ENCODE measurements at regions not wholly inside any gene's neighbourhood (a gene's known extent, or its start where the extent isn't known, plus 50 kb on each side); places are given as distances from the start of the nearest gene placed in this dataset.

DNA sequence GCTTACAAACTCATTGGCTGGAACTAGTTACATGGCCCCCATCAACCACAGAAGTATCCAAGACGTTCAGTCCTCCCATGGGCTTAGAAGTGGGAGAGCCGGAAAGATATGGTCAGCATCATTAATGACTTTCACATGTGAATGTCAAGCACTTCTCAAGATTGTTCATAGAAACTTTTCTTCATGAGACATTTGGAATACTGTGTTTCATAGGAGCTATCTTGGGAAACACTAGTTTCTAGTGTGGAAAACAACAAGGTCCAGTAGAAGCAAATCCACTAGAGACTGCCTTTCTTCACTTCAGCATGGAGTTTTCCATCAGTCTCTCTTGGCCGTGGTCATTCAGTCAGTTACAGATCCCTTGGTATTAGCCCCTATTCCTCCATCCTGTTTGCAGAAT is 160.9 kb downstream of the C11orf91 start:
- H3K4me1 ChIP-seq (ENCODE audit: control extremely low read depth in 1 of 4, control insufficient read depth in 4 of 4, insufficient read depth in 4 of 4, low read length in 3 of 4), result no peaks in the 10 kb centered on the region

DNA sequence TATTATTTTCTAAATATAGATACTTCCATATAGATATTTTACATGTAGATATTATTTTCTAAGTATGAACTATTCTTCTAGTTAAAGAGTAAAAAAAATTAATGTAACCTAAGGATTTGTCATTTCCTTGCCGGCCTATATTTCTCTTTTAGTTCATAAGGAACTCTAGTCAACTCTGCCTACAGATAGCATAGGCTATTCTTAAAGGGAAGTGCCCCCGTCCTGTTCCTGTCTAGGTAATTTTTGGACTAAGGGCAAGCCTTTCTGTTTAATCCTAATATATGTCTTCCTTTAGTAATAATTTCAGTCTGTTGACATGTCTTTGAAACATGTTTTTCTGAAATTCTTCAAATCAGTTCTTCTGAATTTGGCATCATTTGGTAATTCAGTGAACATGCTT is 161.9 kb downstream of the C11orf91 start:
- H3K27ac ChIP-seq (ENCODE audit: insufficient read depth in 1 of 2, low read depth in 1 of 2, low read length in 2 of 2, poor library complexity in 1 of 2, severe bottlenecking in 2 of 2), result no peak overlapping the region
- no peaks in the 10 kb centered on the region for H3K4me1 ChIP-seq (ENCODE audit: control extremely low read depth in 1 of 4, control insufficient read depth in 4 of 4, insufficient read depth in 4 of 4, low read length in 3 of 4)
- peaks cover 0 to 11% (median 1%) of the 10 kb centered on the region in 5 experiments for H3K27me3 ChIP-seq (replicated peaks in 2 of 5; ENCODE audit: control insufficient read depth in 4 of 5, insufficient read depth in 5 of 5, low read length in 4 of 5)
- CTCF ChIA-PET, result no interaction called here
- H3K9me3 ChIP-seq (ENCODE audit: control extremely low read depth in 1 of 5, control insufficient read depth in 4 of 5, insufficient read depth in 2 of 5, low read depth in 1 of 5, low read length in 4 of 5), result peaks cover 0 to 4% (median 0%) of the 10 kb centered on the region in 5 experiments
- H3K36me3 ChIP-seq (ENCODE audit: control insufficient read depth in 4 of 4, insufficient read depth in 4 of 4, low read length in 3 of 4), result no peaks in the 10 kb centered on the region
- POLR2A ChIA-PET, result no interaction called here
- WGBS (ENCODE audit: insufficient coverage), result no CpG with 5 or more reads among the region's 2 CpGs
- no peak for DNase-seq
- no peak overlapping the region for H3K4me3 ChIP-seq (ENCODE audit: control insufficient read depth in 1 of 7, extremely low read depth in 1 of 7, insufficient read depth in 4 of 7, low read depth in 2 of 7, low read length in 6 of 7)

More for the DNA sequence above, 160.9 kb downstream of the C11orf91 start:
- H3K4me3 ChIP-seq (ENCODE audit: control insufficient read depth in 1 of 7, extremely low read depth in 1 of 7, insufficient read depth in 4 of 7, low read depth in 2 of 7, low read length in 6 of 7), result no peak overlapping the region
- ChIA-PET CTCF (no interaction called here), POLR2A (no interaction called here)
- no peaks in the 10 kb centered on the region for H3K36me3 ChIP-seq (ENCODE audit: control insufficient read depth in 4 of 4, insufficient read depth in 4 of 4, low read length in 3 of 4)
- H3K27ac ChIP-seq (ENCODE audit: insufficient read depth in 1 of 2, low read depth in 1 of 2, low read length in 2 of 2, poor library complexity in 1 of 2, severe bottlenecking in 2 of 2), result no peak overlapping the region
- H3K9me3 ChIP-seq (ENCODE audit: control extremely low read depth in 1 of 5, control insufficient read depth in 4 of 5, insufficient read depth in 2 of 5, low read depth in 1 of 5, low read length in 4 of 5), result peaks cover 0 to 4% (median 0%) of the 10 kb centered on the region in 5 experiments
- no peak for DNase-seq
- peaks cover 0 to 11% (median 1%) of the 10 kb centered on the region in 5 experiments for H3K27me3 ChIP-seq (replicated peaks in 2 of 5; ENCODE audit: control insufficient read depth in 4 of 5, insufficient read depth in 5 of 5, low read length in 4 of 5)
- WGBS (ENCODE audit: insufficient coverage), result 92% methylated on average over 2 of the region's 3 CpGs

GRCh38 chr11:33536178-33536577 is 164.4 kb downstream of the C11orf91 start:
- H3K27me3 ChIP-seq (replicated peaks in 2 of 5; ENCODE audit: control insufficient read depth in 4 of 5, insufficient read depth in 5 of 5, low read length in 4 of 5), result peaks cover 0 to 5% (median 0%) of the 10 kb centered on the region in 5 experiments
- POLR2A ChIA-PET, result no interaction called here
- H3K36me3 ChIP-seq (ENCODE audit: control insufficient read depth in 4 of 4, insufficient read depth in 4 of 4, low read length in 3 of 4), result no peaks in the 10 kb centered on the region
- CTCF ChIA-PET, result interaction anchor here (0.9 kb wide), 1 partner anchor 15 kb away, joined by 3 read pairs; no protein-coding TSS in a partner anchor
- H3K9me3 ChIP-seq (ENCODE audit: control extremely low read depth in 1 of 5, control insufficient read depth in 4 of 5, insufficient read depth in 2 of 5, low read depth in 1 of 5, low read length in 4 of 5), result peaks cover 0 to 4% (median 0%) of the 10 kb centered on the region in 5 experiments
- H3K4me3 ChIP-seq (ENCODE audit: control insufficient read depth in 1 of 7, extremely low read depth in 1 of 7, insufficient read depth in 4 of 7, low read depth in 2 of 7, low read length in 6 of 7), result no peak overlapping the region
- 84% methylated on average over 4 of the region's 4 CpGs for WGBS (ENCODE audit: insufficient coverage)
- no peak for DNase-seq
- no peaks in the 10 kb centered on the region for H3K4me1 ChIP-seq (ENCODE audit: control extremely low read depth in 1 of 4, control insufficient read depth in 4 of 4, insufficient read depth in 4 of 4, low read length in 3 of 4)
- H3K27ac ChIP-seq (ENCODE audit: insufficient read depth in 1 of 2, low read depth in 1 of 2, low read length in 2 of 2, poor library complexity in 1 of 2, severe bottlenecking in 2 of 2), result no peak overlapping the region

DNA sequence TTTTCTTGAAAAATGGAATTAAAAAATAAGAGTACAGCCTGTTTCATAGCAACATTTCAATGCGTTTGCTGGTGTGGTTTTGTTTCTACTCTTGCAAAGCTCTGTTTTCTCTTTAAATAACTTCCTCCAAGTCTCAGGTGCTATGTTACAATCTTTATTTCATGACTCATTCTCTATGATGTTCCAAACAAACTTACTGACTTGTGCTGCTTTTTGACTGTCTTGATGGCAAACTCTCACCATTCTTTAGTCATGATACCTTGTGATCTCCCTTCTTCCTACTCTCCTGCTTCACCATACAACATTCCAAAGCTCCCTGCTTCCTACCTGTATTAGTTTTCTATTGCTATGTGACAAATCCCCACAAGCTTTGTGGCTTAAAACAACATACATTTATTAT is 166.1 kb downstream of the C11orf91 start:
- POLR2A ChIA-PET, result no interaction called here
- CTCF ChIA-PET, result no interaction called here

GRCh38 chr11:33533386-33534052 is 167.1 kb downstream of the C11orf91 start:
- CTCF ChIA-PET, result no interaction called here
- no peak overlapping the region for H3K4me3 ChIP-seq (ENCODE audit: control insufficient read depth in 1 of 7, extremely low read depth in 1 of 7, insufficient read depth in 4 of 7, low read depth in 2 of 7, low read length in 6 of 7)
- no peak for DNase-seq
- 84% methylated on average over 5 of the region's 5 CpGs for WGBS (ENCODE audit: insufficient coverage)
- peaks cover 0 to 2% (median 0%) of the 10 kb centered on the region in 5 experiments for H3K27me3 ChIP-seq (replicated peaks in 2 of 5; ENCODE audit: control insufficient read depth in 4 of 5, insufficient read depth in 5 of 5, low read length in 4 of 5)
- H3K9me3 ChIP-seq (ENCODE audit: control extremely low read depth in 1 of 5, control insufficient read depth in 4 of 5, insufficient read depth in 2 of 5, low read depth in 1 of 5, low read length in 4 of 5), result peaks cover 0 to 4% (median 0%) of the 10 kb centered on the region in 5 experiments
- no peaks in the 10 kb centered on the region for H3K4me1 ChIP-seq (ENCODE audit: control extremely low read depth in 1 of 4, control insufficient read depth in 4 of 4, insufficient read depth in 4 of 4, low read length in 3 of 4)
- no peak overlapping the region for H3K27ac ChIP-seq (ENCODE audit: insufficient read depth in 1 of 2, low read depth in 1 of 2, low read length in 2 of 2, poor library complexity in 1 of 2, severe bottlenecking in 2 of 2)
- POLR2A ChIA-PET, result no interaction called here
- no peaks in the 10 kb centered on the region for H3K36me3 ChIP-seq (ENCODE audit: control insufficient read depth in 4 of 4, insufficient read depth in 4 of 4, low read length in 3 of 4)

More for the DNA sequence above, 166.1 kb downstream of the C11orf91 start:
- no CpG with 5 or more reads among the region's 1 CpG for WGBS (ENCODE audit: insufficient coverage)
- Histone ChIP-seq H3K27ac (ENCODE audit: insufficient read depth in 1 of 2, low read depth in 1 of 2, low read length in 2 of 2, poor library complexity in 1 of 2, severe bottlenecking in 2 of 2) (no peak overlapping the region), H3K4me1 (ENCODE audit: control extremely low read depth in 1 of 4, control insufficient read depth in 4 of 4, insufficient read depth in 4 of 4, low read length in 3 of 4) (no peaks in the 10 kb centered on the region), H3K36me3 (ENCODE audit: control insufficient read depth in 4 of 4, insufficient read depth in 4 of 4, low read length in 3 of 4) (no peaks in the 10 kb centered on the region), H3K27me3 (replicated peaks in 2 of 5; ENCODE audit: control insufficient read depth in 4 of 5, insufficient read depth in 5 of 5, low read length in 4 of 5) (peaks cover 0 to 2% (median 0%) of the 10 kb centered on the region in 5 experiments), H3K4me3 (ENCODE audit: control insufficient read depth in 1 of 7, extremely low read depth in 1 of 7, insufficient read depth in 4 of 7, low read depth in 2 of 7, low read length in 6 of 7) (no peak overlapping the region), H3K9me3 (ENCODE audit: control extremely low read depth in 1 of 5, control insufficient read depth in 4 of 5, insufficient read depth in 2 of 5, low read depth in 1 of 5, low read length in 4 of 5) (peaks cover 0 to 4% (median 0%) of the 10 kb centered on the region in 5 experiments)
- no peak for DNase-seq

DNA sequence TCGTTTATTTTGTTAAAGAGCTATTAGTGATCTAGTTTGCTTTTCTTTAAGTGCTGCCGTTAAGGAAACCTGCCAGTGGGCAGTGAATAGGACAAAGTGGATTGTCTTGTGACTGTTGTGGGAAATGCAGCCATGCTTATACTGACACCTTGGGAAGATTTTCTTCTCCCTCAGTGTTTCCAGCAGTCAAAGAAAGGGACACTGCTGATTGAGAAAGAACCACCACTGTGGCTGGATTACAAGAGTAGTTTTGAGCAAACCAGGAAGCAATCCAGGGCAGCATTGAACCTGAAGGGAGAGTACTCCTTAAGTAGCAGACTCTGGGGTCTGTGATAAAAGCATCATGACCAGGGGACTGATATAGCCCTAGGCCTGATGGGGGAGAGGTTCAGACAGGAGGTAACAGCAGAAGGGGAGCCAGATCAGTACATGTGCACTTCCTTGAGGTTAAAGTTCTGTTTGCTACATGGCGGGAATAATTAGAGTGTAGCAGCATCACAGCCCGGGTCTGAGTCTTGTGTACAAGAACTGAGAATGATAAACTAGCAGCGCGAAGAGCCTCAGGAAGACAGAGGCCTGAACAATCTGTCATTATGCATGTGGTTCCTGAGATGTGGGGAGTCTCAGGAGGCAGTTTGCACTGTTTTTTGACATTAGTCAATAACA is 167.8 kb downstream of the C11orf91 start:
- no peaks in the 10 kb centered on the region for H3K4me1 ChIP-seq (ENCODE audit: control extremely low read depth in 1 of 4, control insufficient read depth in 4 of 4, insufficient read depth in 4 of 4, low read length in 3 of 4)
- H3K27me3 ChIP-seq (replicated peaks in 2 of 5; ENCODE audit: control insufficient read depth in 4 of 5, insufficient read depth in 5 of 5, low read length in 4 of 5), result peaks cover 0 to 2% (median 0%) of the 10 kb centered on the region in 5 experiments
- H3K4me3 ChIP-seq (ENCODE audit: control insufficient read depth in 1 of 7, extremely low read depth in 1 of 7, insufficient read depth in 4 of 7, low read depth in 2 of 7, low read length in 6 of 7), result no peak overlapping the region
- POLR2A ChIA-PET, result no interaction called here
- DNase-seq, result no peak
- no peaks in the 10 kb centered on the region for H3K36me3 ChIP-seq (ENCODE audit: control insufficient read depth in 4 of 4, insufficient read depth in 4 of 4, low read length in 3 of 4)
- no peak overlapping the region for H3K27ac ChIP-seq (ENCODE audit: insufficient read depth in 1 of 2, low read depth in 1 of 2, low read length in 2 of 2, poor library complexity in 1 of 2, severe bottlenecking in 2 of 2)
- CTCF ChIA-PET, result no interaction called here
- WGBS (ENCODE audit: insufficient coverage), result 83% methylated on average over 5 of the region's 6 CpGs
- peaks cover 0 to 4% (median 0%) of the 10 kb centered on the region in 5 experiments for H3K9me3 ChIP-seq (ENCODE audit: control extremely low read depth in 1 of 5, control insufficient read depth in 4 of 5, insufficient read depth in 2 of 5, low read depth in 1 of 5, low read length in 4 of 5)

GRCh38 chr11:33532257-33532656 is 168.4 kb downstream of the C11orf91 start:
- Histone ChIP-seq H3K27ac (ENCODE audit: insufficient read depth in 1 of 2, low read depth in 1 of 2, low read length in 2 of 2, poor library complexity in 1 of 2, severe bottlenecking in 2 of 2) (no peak overlapping the region), H3K4me1 (ENCODE audit: control extremely low read depth in 1 of 4, control insufficient read depth in 4 of 4, insufficient read depth in 4 of 4, low read length in 3 of 4) (no peaks in the 10 kb centered on the region), H3K9me3 (ENCODE audit: control extremely low read depth in 1 of 5, control insufficient read depth in 4 of 5, insufficient read depth in 2 of 5, low read depth in 1 of 5, low read length in 4 of 5) (peaks cover 0 to 5% (median 0%) of the 10 kb centered on the region in 5 experiments), H3K36me3 (ENCODE audit: control insufficient read depth in 4 of 4, insufficient read depth in 4 of 4, low read length in 3 of 4) (no peaks in the 10 kb centered on the region), H3K4me3 (ENCODE audit: control insufficient read depth in 1 of 7, extremely low read depth in 1 of 7, insufficient read depth in 4 of 7, low read depth in 2 of 7, low read length in 6 of 7) (no peak overlapping the region), H3K27me3 (replicated peaks in 2 of 5; ENCODE audit: control insufficient read depth in 4 of 5, insufficient read depth in 5 of 5, low read length in 4 of 5) (peaks cover 0 to 2% (median 0%) of the 10 kb centered on the region in 5 experiments)
- WGBS (ENCODE audit: insufficient coverage), result 100% methylated on average over 3 of the region's 3 CpGs
- DNase-seq, result no peak
- POLR2A ChIA-PET, result interaction anchor here (0.6 kb wide), 1 partner anchor 1801 kb away, joined by 4 read pairs; no protein-coding TSS in a partner anchor
- CTCF ChIA-PET, result no interaction called here
